ENCODE measurements at regions not wholly inside any gene's neighbourhood (a gene's known extent, or its start where the extent isn't known, plus 50 kb on each side); places are given as distances from the start of the nearest gene placed in this dataset.

GRCh38 chr6:21977346-21977745 is 319.5 kb downstream of the PRL start:
- TF ChIP-seq, protein P1, sequence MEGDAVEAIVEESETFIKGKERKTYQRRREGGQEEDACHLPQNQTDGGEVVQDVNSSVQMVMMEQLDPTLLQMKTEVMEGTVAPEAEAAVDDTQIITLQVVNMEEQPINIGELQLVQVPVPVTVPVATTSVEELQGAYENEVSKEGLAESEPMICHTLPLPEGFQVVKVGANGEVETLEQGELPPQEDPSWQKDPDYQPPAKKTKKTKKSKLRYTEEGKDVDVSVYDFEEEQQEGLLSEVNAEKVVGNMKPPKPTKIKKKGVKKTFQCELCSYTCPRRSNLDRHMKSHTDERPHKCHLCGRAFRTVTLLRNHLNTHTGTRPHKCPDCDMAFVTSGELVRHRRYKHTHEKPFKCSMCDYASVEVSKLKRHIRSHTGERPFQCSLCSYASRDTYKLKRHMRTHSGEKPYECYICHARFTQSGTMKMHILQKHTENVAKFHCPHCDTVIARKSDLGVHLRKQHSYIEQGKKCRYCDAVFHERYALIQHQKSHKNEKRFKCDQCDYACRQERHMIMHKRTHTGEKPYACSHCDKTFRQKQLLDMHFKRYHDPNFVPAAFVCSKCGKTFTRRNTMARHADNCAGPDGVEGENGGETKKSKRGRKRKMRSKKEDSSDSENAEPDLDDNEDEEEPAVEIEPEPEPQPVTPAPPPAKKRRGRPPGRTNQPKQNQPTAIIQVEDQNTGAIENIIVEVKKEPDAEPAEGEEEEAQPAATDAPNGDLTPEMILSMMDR (IDR thresholded peaks at IDR 0.05) = no peak
- TF ChIP-seq POLR2AphosphoS5 (IDR thresholded peaks at IDR 0.05) = no peak
- TF ChIP-seq POLR2A (IDR thresholded peaks at IDR 0.05) = no peak

Data from breast epithelium (tissue), 3 donors.